Activated CD4-positive, CD25-positive, alpha-beta regulatory T cell treated with anti-CD3 and anti-CD28 coated beads, Interleukin-2, amount 50 U/mL, for 24 hours (primary cell): ENCODE measurements at regions not wholly inside any gene's neighbourhood (a gene's known extent, or its start where the extent isn't known, plus 50 kb on each side); places are given as distances from the start of the nearest gene placed in this dataset.
"Not testable (repeated sequence)": the region's sequence is repeated elsewhere in the genome, so short reads cannot be mapped to it uniquely, and the experiment has no call there.

ENCODE experiments used
- ATAC-seq, 2 donors: fragments of 150-1000 bp; cut with Tn5 transposase; one replicate each; pipeline ENCODE4 v1.10.0; 2021; ENCODE audit warnings: mild to moderate bottlenecking in 1 of 2, moderate library complexity in 1 of 2

GRCh38 chrY:7588176-7588575, 676.6 kb upstream of the AMELY start:
- ATAC-seq: not testable (repeated sequence)

- no peak for ATAC-seq
These were observed 651.0 kb upstream of the AMELY start for GRCh38 chrY:7562541-7562940.

- no peak for ATAC-seq
These were observed 646.1 kb upstream of the AMELY start for GRCh38 chrY:7557675-7558074.

GRCh38 chrY:7555006-7555405, 643.5 kb upstream of the AMELY start:
- no peak for ATAC-seq

- ATAC-seq: peak in 1 of 2 donors; percentile 3
These were observed 633.5 kb upstream of the AMELY start for GRCh38 chrY:7545060-7545459.

GRCh38 chrY:7544172-7544770, 632.7 kb upstream of the AMELY start:
- ATAC-seq: no peak

- ATAC-seq: no peak
These were observed 632.0 kb upstream of the AMELY start for GRCh38 chrY:7543506-7543905.

- no peak for ATAC-seq
These were observed 630.8 kb upstream of the AMELY start for GRCh38 chrY:7542256-7542858.

- no peak for ATAC-seq
These were observed 617.8 kb upstream of the AMELY start for GRCh38 chrY:7529396-7529795.

GRCh38 chrY:7527568-7527967, 616.0 kb upstream of the AMELY start:
- not testable (repeated sequence) for ATAC-seq

- ATAC-seq: no peak
These were observed 606.8 kb upstream of the AMELY start for GRCh38 chrY:7518387-7518786.

GRCh38 chrY:7516268-7516667, 604.7 kb upstream of the AMELY start:
- no peak for ATAC-seq

- no peak for ATAC-seq
These were observed 604.3 kb upstream of the AMELY start for GRCh38 chrY:7515812-7516211.

- no peak for ATAC-seq
These were observed 591.3 kb upstream of the AMELY start for GRCh38 chrY:7502896-7503295.

GRCh38 chrY:7501236-7501635, 589.7 kb upstream of the AMELY start:
- ATAC-seq: no peak

- ATAC-seq: no peak
These were observed 584.4 kb upstream of the AMELY start for GRCh38 chrY:7496001-7496400.

- ATAC-seq: not testable (repeated sequence)
These were observed 573.1 kb upstream of the AMELY start for GRCh38 chrY:7484455-7485285.

- no peak for ATAC-seq
These were observed 560.4 kb upstream of the AMELY start for GRCh38 chrY:7471976-7472375.

GRCh38 chrY:7470037-7470436, 558.5 kb upstream of the AMELY start:
- no peak for ATAC-seq

- ATAC-seq: peak in 1 of 2 donors; percentile 49
These were observed 557.6 kb upstream of the AMELY start for GRCh38 chrY:7468951-7469745.

- ATAC-seq: no peak
These were observed 556.4 kb upstream of the AMELY start for GRCh38 chrY:7467796-7468520.

GRCh38 chrY:7465185-7465621, 553.7 kb upstream of the AMELY start:
- peak in 1 of 2 donors; percentile 27 for ATAC-seq
